ENCODE measurements at regions not wholly inside any gene's neighbourhood (a gene's known extent, or its start where the extent isn't known, plus 50 kb on each side); places are given as distances from the start of the nearest gene placed in this dataset.

DNA sequence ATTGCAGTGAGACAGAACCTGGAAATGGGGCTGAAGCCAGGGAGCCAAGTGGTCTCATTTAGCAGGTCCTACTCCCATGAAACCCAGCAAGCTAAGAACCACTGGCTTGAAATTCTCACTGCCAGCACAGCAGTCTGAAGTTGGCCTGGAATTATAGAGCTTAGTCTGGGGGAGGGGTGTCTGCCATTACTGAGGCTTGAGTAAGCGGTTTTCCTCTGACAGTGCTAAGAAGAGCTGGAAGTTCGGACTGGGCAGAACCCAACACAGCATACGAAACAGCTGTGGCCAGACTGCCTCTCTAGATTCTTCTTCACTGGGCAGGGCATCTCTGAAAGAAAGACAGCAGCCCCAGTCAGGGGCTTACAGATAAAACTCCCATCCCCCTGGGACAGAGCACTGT lies 305.7 kb upstream of the SETBP1 start:
- TF ChIP-seq, protein P1, sequence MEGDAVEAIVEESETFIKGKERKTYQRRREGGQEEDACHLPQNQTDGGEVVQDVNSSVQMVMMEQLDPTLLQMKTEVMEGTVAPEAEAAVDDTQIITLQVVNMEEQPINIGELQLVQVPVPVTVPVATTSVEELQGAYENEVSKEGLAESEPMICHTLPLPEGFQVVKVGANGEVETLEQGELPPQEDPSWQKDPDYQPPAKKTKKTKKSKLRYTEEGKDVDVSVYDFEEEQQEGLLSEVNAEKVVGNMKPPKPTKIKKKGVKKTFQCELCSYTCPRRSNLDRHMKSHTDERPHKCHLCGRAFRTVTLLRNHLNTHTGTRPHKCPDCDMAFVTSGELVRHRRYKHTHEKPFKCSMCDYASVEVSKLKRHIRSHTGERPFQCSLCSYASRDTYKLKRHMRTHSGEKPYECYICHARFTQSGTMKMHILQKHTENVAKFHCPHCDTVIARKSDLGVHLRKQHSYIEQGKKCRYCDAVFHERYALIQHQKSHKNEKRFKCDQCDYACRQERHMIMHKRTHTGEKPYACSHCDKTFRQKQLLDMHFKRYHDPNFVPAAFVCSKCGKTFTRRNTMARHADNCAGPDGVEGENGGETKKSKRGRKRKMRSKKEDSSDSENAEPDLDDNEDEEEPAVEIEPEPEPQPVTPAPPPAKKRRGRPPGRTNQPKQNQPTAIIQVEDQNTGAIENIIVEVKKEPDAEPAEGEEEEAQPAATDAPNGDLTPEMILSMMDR (IDR thresholded peaks at IDR 0.05) = no peak
- ATAC-seq (ENCODE audit: low FRiP score) = no peak
- no peak for DNase-seq (ENCODE audit: low spot score)

DNA sequence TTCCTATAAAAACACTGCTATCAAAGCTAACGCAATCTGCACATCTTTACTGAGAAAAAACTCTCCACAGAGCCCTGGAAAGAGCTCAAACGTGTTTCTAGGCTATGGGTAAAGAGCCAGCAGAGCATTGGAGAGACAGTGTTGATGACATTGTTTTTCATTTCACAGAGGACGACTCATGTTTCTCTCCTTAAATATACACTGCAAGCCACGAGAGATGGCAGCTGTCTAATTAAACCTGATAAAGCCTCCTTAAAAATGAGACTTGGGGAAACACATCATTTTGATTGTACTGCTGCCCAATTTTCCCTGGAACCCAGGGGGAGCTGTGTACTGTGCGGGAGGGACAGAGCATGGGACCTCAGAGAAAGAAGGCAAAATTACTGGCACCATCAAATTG lies 294.3 kb upstream of the SETBP1 start:
- DNase-seq (ENCODE audit: low spot score) = no peak
- ATAC-seq (ENCODE audit: low FRiP score) = no peak
- TF ChIP-seq, protein P1 (IDR thresholded peaks at IDR 0.05) = no peak

DNA sequence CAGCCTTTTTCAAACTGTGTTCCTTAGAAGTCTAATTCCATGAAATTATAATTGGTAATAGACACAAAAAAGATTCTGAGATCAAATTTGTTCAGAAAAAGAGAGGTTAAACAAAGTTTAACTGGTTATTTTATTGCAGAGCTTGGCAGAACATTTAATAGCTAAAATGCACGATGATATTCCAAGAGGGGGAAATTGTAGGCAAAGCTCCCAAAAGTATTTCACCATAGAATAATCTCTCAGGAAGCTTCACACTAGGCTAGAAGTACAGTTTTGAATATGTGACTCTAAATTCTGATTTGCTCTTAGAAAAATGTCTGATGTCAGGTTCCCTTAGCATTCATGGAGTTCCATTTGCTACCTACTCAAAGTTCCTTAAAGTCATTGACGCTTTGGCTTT lies 292.4 kb upstream of the SETBP1 start:
- ATAC-seq (ENCODE audit: low FRiP score) = no peak
- TF ChIP-seq, protein P1 (IDR thresholded peaks at IDR 0.05) = no peak
- DNase-seq (ENCODE audit: low spot score) = no peak

DNA sequence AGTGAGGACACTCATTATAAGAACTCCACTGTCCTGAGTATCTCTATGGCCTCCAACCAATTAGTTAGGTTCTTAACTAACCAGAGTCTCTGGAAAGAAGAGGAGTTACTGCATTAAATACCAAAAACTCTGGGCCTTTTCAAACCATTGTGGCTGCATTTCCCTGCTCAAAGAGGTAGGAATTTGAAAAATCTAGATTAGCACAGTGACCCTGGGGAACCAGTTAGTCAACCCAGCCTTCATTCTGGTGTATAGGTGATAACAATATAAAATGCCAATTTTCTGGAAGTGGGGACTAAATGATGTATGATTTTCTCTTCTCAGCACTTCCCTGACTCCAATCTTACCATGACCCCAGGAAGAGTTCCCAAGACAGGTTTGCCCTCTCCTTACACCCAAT lies 287.8 kb upstream of the SETBP1 start:
- no peak for DNase-seq (ENCODE audit: low spot score)
- TF ChIP-seq, protein P1 (IDR thresholded peaks at IDR 0.05) = no peak
- ATAC-seq (ENCODE audit: low FRiP score) = no peak

DNA sequence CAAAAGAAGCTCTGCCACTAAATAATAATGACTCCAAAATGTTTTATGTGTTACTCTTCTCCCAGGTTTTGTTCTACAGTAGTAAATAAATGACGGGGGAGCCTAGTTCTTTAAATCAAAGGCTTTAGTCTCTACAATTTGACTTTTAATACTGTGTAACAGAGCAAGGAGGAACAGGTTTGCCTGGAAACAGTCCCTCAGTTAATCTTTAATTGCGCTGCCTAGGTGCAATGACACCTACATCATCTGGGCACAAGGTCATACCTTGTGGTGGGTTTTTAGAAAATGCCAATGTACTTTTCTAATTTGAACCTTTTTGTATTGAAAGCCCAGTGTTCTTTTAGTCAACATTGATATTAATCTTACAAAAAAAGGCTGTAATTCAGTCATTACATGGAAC lies 287.3 kb upstream of the SETBP1 start:
- ATAC-seq (ENCODE audit: low FRiP score) = no peak
- DNase-seq (ENCODE audit: low spot score) = no peak
- TF ChIP-seq, protein P1 (IDR thresholded peaks at IDR 0.05) = no peak

DNA sequence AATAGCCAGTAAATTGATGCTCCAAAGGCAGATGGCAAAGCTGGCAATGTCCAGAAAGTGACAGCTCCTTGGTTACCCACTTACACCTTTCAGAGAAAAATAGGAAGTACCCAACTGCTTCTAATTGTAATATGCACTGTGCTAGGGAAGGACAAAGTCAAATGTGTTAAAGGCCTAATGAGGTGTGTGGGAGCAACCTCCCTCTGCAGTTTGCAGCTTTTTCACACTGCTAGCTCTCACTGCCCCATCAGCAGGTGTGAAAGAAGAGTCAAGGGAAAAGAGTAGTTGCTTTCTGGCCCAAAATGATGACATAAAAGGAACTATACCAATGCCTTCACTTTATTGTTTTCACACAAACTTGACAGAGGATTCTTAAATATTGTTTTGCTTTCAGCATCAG lies 284.1 kb upstream of the SETBP1 start:
- TF ChIP-seq, protein P1 (IDR thresholded peaks at IDR 0.05) = no peak
- DNase-seq (ENCODE audit: low spot score) = no peak
- ATAC-seq (ENCODE audit: low FRiP score) = no peak

DNA sequence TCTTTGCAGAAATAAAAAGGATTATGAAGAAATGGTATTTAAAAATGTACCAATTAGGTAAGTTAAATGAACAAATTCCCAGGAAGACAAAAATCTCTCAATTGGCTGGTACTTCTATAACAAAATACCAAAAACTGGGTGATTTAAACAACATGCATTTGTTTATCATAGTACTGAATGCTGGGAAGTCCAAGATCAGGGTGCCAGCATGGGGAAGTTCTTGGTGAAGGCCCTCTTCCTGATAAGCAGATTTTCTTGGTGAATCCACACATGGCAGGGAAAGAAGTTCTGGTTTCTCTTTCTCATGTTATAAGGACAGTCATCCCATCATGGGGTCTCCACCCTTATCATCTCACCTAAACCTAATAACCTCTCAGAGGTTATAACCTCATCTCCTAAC lies 271.6 kb upstream of the SETBP1 start:
- no peak for DNase-seq (ENCODE audit: low spot score)
- TF ChIP-seq, protein P1 (IDR thresholded peaks at IDR 0.05) = no peak
- ATAC-seq (ENCODE audit: low FRiP score) = no peak

Measured in omental fat pad (tissue), 3 donors.